IMR-90 (cell line): ENCODE measurements at regions not wholly inside any gene's neighbourhood (a gene's known extent, or its start where the extent isn't known, plus 50 kb on each side); places are given as distances from the start of the nearest gene placed in this dataset.
"Not testable (repeated sequence)": the region's sequence is repeated elsewhere in the genome, so short reads cannot be mapped to it uniquely, and the experiment has no call there.

Source experiments
- ATAC-seq: fragments of 200-7000 bp; cut with Tn5 transposase; 2 replicates; pipeline ENCODE4 v1.9.1; 2020; ENCODE audit warnings: low read depth, mild to moderate bottlenecking, moderate library complexity
- BruUV-seq: library from RNA; stranded (reverse); fragments of 400-500 nt; replicated peaks from 2 replicates; lab custom pipeline; 2021; lab: Mats Ljungman, UMichigan
- CTCF ChIA-PET: fragments of 300-600 bp; formaldehyde crosslinking; extraction: SDS; loops from one replicate; lab custom pipeline; 2021; ENCODE audit warnings: antibody characterized with exemption; lab: Yijun Ruan, JAX
- POLR2A ChIA-PET: fragments of 300-600 bp; sonication (Branson Sonifier 250); formaldehyde crosslinking; loops from one replicate; lab custom pipeline; 2022; ENCODE audit warnings: antibody characterized with exemption; ENCODE audit not compliant: unreplicated experiment; lab: Charles Lee
- DNase-seq: peaks from one replicate; pipeline ENCODE4 v3.0.0; 2013
- H2AFZ ChIP-seq: replicated peaks from 2 replicates; pipeline ENCODE3; 2013; ENCODE audit warnings: low read length, mild to moderate bottlenecking; ENCODE audit not compliant: poor library complexity
- H2AK5ac ChIP-seq: 2 replicates; pipeline ENCODE4 v1.6.1; 2013; ENCODE audit warnings: low read depth, low read length, inconsistent platforms
- H2AK9ac ChIP-seq: replicated peaks from 2 replicates; pipeline ENCODE3; 2013; ENCODE audit warnings: mild to moderate bottlenecking, low read depth, low read length, moderate library complexity; ENCODE audit not compliant: poor library complexity
- H2BK120ac ChIP-seq: 2 replicates; pipeline ENCODE4 v1.6.1; 2013; ENCODE audit warnings: low read depth, low read length, inconsistent platforms
- H2BK15ac ChIP-seq: 3 replicates; pipeline ENCODE4 v1.6.1; 2013; ENCODE audit warnings: low read depth, low read length, inconsistent platforms
- H2BK20ac ChIP-seq: 2 replicates; pipeline ENCODE4 v1.6.1; 2013; ENCODE audit warnings: low read depth, mild to moderate bottlenecking, inconsistent platforms, low read length, moderate library complexity
- H2BK5ac ChIP-seq: 2 replicates; pipeline ENCODE4 v1.6.1; 2013; ENCODE audit warnings: mild to moderate bottlenecking, low read depth, low read length, inconsistent platforms; ENCODE audit not compliant: poor library complexity, severe bottlenecking
- H3K14ac ChIP-seq: replicated peaks from 2 replicates; pipeline ENCODE4 v1.6.1; 2013; ENCODE audit warnings: low read depth, low read length, inconsistent platforms
- H3K18ac ChIP-seq: 2 replicates; pipeline ENCODE4 v1.6.1; 2013; ENCODE audit warnings: low read depth, low read length, control low read depth
- H3K23ac ChIP-seq: 2 replicates; pipeline ENCODE4 v1.6.1; 2013; ENCODE audit warnings: low read depth, low read length, inconsistent platforms
- H3K27ac ChIP-seq: 2 replicates; pipeline ENCODE4 v1.5.1; 2013; ENCODE audit warnings: mild to moderate bottlenecking, control low read depth, low read length; ENCODE audit not compliant: insufficient read depth
- H3K27me3 ChIP-seq: 2 replicates; pipeline ENCODE4 v1.6.1; 2013; ENCODE audit warnings: low read length; ENCODE audit not compliant: control insufficient read depth, insufficient read depth
- H3K36me3 ChIP-seq: 2 replicates; pipeline ENCODE4 v1.6.1; 2013; ENCODE audit warnings: low read length, mixed read lengths; ENCODE audit not compliant: control insufficient read depth, insufficient read depth
- H3K4ac ChIP-seq: 2 replicates; pipeline ENCODE4 v1.6.1; 2013; ENCODE audit warnings: low read depth, low read length, inconsistent platforms
- H3K4me1 ChIP-seq: 2 replicates; pipeline ENCODE4 v1.6.1; 2013; ENCODE audit warnings: low read length, mixed read lengths; ENCODE audit not compliant: control insufficient read depth, insufficient read depth
- H3K4me2 ChIP-seq: 2 replicates; pipeline ENCODE4 v1.6.1; 2013; ENCODE audit warnings: low read depth, mild to moderate bottlenecking, control low read depth, low read length, moderate library complexity
- H3K4me3 ChIP-seq: 2 replicates; pipeline ENCODE4 v1.5.1; 2013; ENCODE audit warnings: low read depth, mild to moderate bottlenecking, control low read depth, low read length, moderate library complexity; ENCODE audit not compliant: insufficient read depth
- H3K56ac ChIP-seq: 2 replicates; pipeline ENCODE4 v1.6.1; 2013; ENCODE audit warnings: low read length, inconsistent platforms; ENCODE audit not compliant: insufficient read depth; ENCODE audit errors: extremely low read depth
- H3K79me1 ChIP-seq, 2 experiments: 2 replicates each; pipeline ENCODE4 v1.6.1; 2013; ENCODE audit warnings: low read length in 2 of 2, inconsistent platforms in 1 of 2, low read depth in 1 of 2
- H3K9ac ChIP-seq: 2 replicates; pipeline ENCODE4 v1.6.1; 2013; ENCODE audit warnings: low read depth, low read length, control low read depth
- H3K9me1 ChIP-seq: 2 replicates; pipeline ENCODE4 v1.6.1; 2013; ENCODE audit warnings: low read length, inconsistent platforms; ENCODE audit not compliant: insufficient read depth
- H3K9me3 ChIP-seq: 2 replicates; pipeline ENCODE4 v1.6.1; 2013; ENCODE audit warnings: low read length; ENCODE audit not compliant: control insufficient read depth, insufficient read depth
- H4K20me1 ChIP-seq: 2 replicates; pipeline ENCODE4 v1.6.1; 2013; ENCODE audit warnings: low read length, inconsistent platforms; ENCODE audit not compliant: insufficient read depth
- H4K5ac ChIP-seq: 2 replicates; pipeline ENCODE4 v1.6.1; 2013; ENCODE audit warnings: mild to moderate bottlenecking, low read depth, low read length, control low read depth
- H4K8ac ChIP-seq, 2 experiments: 2 replicates each; pipeline ENCODE4 v1.6.1; 2013; ENCODE audit warnings: low read depth in 2 of 2, low read length in 2 of 2, control low read depth in 1 of 2, inconsistent platforms in 1 of 2
- H4K91ac ChIP-seq: 2 replicates; pipeline ENCODE4 v1.6.1; 2013; ENCODE audit warnings: low read depth, low read length, inconsistent platforms; ENCODE audit not compliant: insufficient read depth
- MXI1 ChIP-seq: IDR thresholded peaks from 2 replicates; pipeline ENCODE4 v1.6.1; 2012; ENCODE audit warnings: low read depth, mild to moderate bottlenecking, low read length, moderate library complexity, borderline replicate concordance
- WGBS, 2 experiments: methylation state at CpG; one replicate each; pipeline versions ENCODE4 v1.1.5 to v1.1.7; 2013; ENCODE audit warnings: missing lambda C conversion rate in 2 of 2; ENCODE audit not compliant: insufficient read length in 1 of 2; ENCODE audit errors: extremely low coverage in 2 of 2; 5-methylcytosine and 5-hydroxymethylcytosine counted together
- dilution Hi-C: fragments of 300-500 bp; cut with HindIII; formaldehyde crosslinking; loops from one replicate; pipeline ENCODE4 v1.14.3; 2018; ENCODE audit warnings: low sequenced_read_pairs; ENCODE audit not compliant: unreplicated experiment
- in situ Hi-C: fragments of 300-500 bp; cut with MboI; formaldehyde crosslinking; loops from 3 replicates; pipeline ENCODE4 v1.14.3; 2019; ENCODE audit warnings: low sequenced_read_pairs, inconsistent platforms, mixed read lengths
- intact Hi-C: fragments of 100-400 bp; cut with micrococcal nuclease; formaldehyde crosslinking; loops from 2 replicates; pipeline ENCODE4 v1.10.0; 2022

GRCh38 chr7:53151496-53151895 is 116.1 kb downstream of the POM121L12 start:
- Histone ChIP-seq H2BK5ac (no peak overlapping the region), H3K9me3 (peaks cover 3% of the 10 kb centered on the region; the same call in 1 of the 2 replicates), H2BK120ac (no peak overlapping the region), H4K8ac (no peak overlapping the region), H3K79me1 (no peaks in the 10 kb centered on the region), H2AFZ (no peak overlapping the region), H2AK9ac (no peak overlapping the region), H3K4me3 (no peak overlapping the region), H3K27ac (no peak overlapping the region), H3K27me3 (no peaks in the 10 kb centered on the region), H4K5ac (no peak overlapping the region), H3K9ac (no peak overlapping the region), H3K4me1 (no peaks in the 10 kb centered on the region), H3K36me3 (no peaks in the 10 kb centered on the region), H3K23ac (no peak overlapping the region), H3K56ac (no peak overlapping the region), H3K4me2 (no peak overlapping the region), H3K4ac (no peak overlapping the region), H2AK5ac (no peak overlapping the region), H4K20me1 (no peaks in the 10 kb centered on the region), H3K9me1 (no peaks in the 10 kb centered on the region), H2BK20ac (no peak overlapping the region), H4K91ac (no peak overlapping the region), H3K14ac (no peak overlapping the region), H3K18ac (no peak overlapping the region), H2BK15ac (no peak overlapping the region)
- intact Hi-C loops, result no loop called here
- dilution Hi-C loops, result no loop called here
- DNase-seq, result no peak
- in situ Hi-C loops, result no loop called here
- ChIA-PET POLR2A (no interaction called here), CTCF (no interaction called here)
- no CpG with 5 or more reads among the region's 2 CpGs for WGBS, 2 experiments
- no peak for ATAC-seq
- no TSS peak for BruUV-seq
- TF ChIP-seq MXI1, result no peak

GRCh38 chr7:53187184-53187583 is 151.8 kb downstream of the POM121L12 start:
- H4K91ac ChIP-seq, H2BK15ac ChIP-seq, H2BK5ac ChIP-seq, H3K4me3 ChIP-seq, intact Hi-C loops, H2AK9ac ChIP-seq, H3K9me1 ChIP-seq, H3K18ac ChIP-seq, H3K27me3 ChIP-seq, H2BK20ac ChIP-seq, CTCF ChIA-PET, H3K23ac ChIP-seq, H4K5ac ChIP-seq, in situ Hi-C loops, H2BK120ac ChIP-seq, H3K9ac ChIP-seq, ATAC-seq, H4K20me1 ChIP-seq, H2AK5ac ChIP-seq, H3K4me2 ChIP-seq, H3K4ac ChIP-seq, POLR2A ChIA-PET, dilution Hi-C loops, H3K14ac ChIP-seq, H3K9me3 ChIP-seq, H2AFZ ChIP-seq, H3K4me1 ChIP-seq, H4K8ac ChIP-seq, H3K36me3 ChIP-seq, BruUV-seq, H3K79me1 ChIP-seq, H3K56ac ChIP-seq, H3K27ac ChIP-seq, DNase-seq: not testable (repeated sequence)
- 84% methylated on average over 14 of the region's 27 CpGs; no CpG with 5 or more reads in 1 of the 2 experiments for WGBS, 2 experiments
